Ascending aorta (tissue), 2 donors: ENCODE measurements at regions not wholly inside any gene's neighbourhood (a gene's known extent, or its start where the extent isn't known, plus 50 kb on each side); places are given as distances from the start of the nearest gene placed in this dataset.
"Not testable (repeated sequence)": the region's sequence is repeated elsewhere in the genome, so short reads cannot be mapped to it uniquely, and the experiment has no call there.

Source experiments
- DNase-seq, 2 donors: peaks; one replicate each; pipeline ENCODE4 v3.0.0-alpha.2; 2019; ENCODE audit warnings: low spot score in 2 of 2
- H3K27ac ChIP-seq, 2 donors: fragments of 200-600 bp; sonication (generic); one replicate each; pipeline ENCODE4 v1.5.1; 2016 to 2017; ENCODE audit warnings: mild to moderate bottlenecking in 1 of 2
- H3K27me3 ChIP-seq: fragments of 200-600 bp; sonication (generic); one replicate; pipeline ENCODE4 v1.5.1; 2017
- H3K36me3 ChIP-seq, 2 donors: fragments of 200-600 bp; sonication (generic); one replicate each; pipeline ENCODE4 v1.5.1; 2016
- H3K4me1 ChIP-seq, 2 donors: fragments of 200-600 bp; sonication (generic); one replicate each; pipeline ENCODE4 v1.5.1; 2016 to 2017; ENCODE audit warnings: mild to moderate bottlenecking in 1 of 2
- H3K4me3 ChIP-seq, 2 donors: fragments of 200-600 bp; sonication (generic); one replicate each; pipeline ENCODE4 v1.5.1; 2016 to 2017; ENCODE audit warnings: mild to moderate bottlenecking in 1 of 2
- H3K9me3 ChIP-seq, 2 donors: fragments of 200-600 bp; sonication (generic); one replicate each; pipeline ENCODE4 v1.5.1; 2016
- CTCF ChIP-seq, 3 experiments: fragments of 200-600 bp in 2 of 3; fragments of 450-650 bp in 1 of 3; sonication (generic) in 2 of 3; IDR thresholded peaks; one replicate each; pipeline ENCODE4 v1.5.1; 2016 to 2019; ENCODE audit warnings: antibody characterized with exemption in 3 of 3, mild to moderate bottlenecking in 1 of 3, moderate library complexity in 1 of 3
- intact Hi-C: fragments of 100-400 bp; cut with DNase I; formaldehyde crosslinking; loops from one replicate; pipeline ENCODE4 v1.15.1; 2023

GRCh38 chr2:87386063-87386560, 361.8 kb upstream of the PLGLB2 start:
- DNase-seq, intact Hi-C loops, H3K4me1 ChIP-seq, H3K27me3 ChIP-seq, H3K4me3 ChIP-seq, H3K36me3 ChIP-seq, H3K27ac ChIP-seq, H3K9me3 ChIP-seq: not testable (repeated sequence)

- H3K27ac ChIP-seq, H3K4me3 ChIP-seq, H3K4me1 ChIP-seq, H3K27me3 ChIP-seq, intact Hi-C loops, H3K9me3 ChIP-seq, H3K36me3 ChIP-seq: not testable (repeated sequence)
- DNase-seq, result peak in 1 of 2 donors; percentile 39
Observed at GRCh38 chr2:87395784-87396183, 352.1 kb upstream of the PLGLB2 start.

GRCh38 chr2:87396551-87397265, 351.2 kb upstream of the PLGLB2 start:
- H3K4me1 ChIP-seq, H3K36me3 ChIP-seq, H3K9me3 ChIP-seq, intact Hi-C loops, H3K27me3 ChIP-seq, H3K27ac ChIP-seq, H3K4me3 ChIP-seq: not testable (repeated sequence)
- peak in 1 of 2 donors; percentile 60 for DNase-seq

GRCh38 chr2:87397276-87398065, 350.4 kb upstream of the PLGLB2 start:
- H3K4me3 ChIP-seq, H3K27ac ChIP-seq, H3K4me1 ChIP-seq, intact Hi-C loops, H3K27me3 ChIP-seq, H3K36me3 ChIP-seq, H3K9me3 ChIP-seq: not testable (repeated sequence)
- peak in 1 of 2 donors; percentile 39 for DNase-seq

GRCh38 chr2:87398567-87399305, 349.2 kb upstream of the PLGLB2 start:
- intact Hi-C loops, H3K27me3 ChIP-seq, H3K4me1 ChIP-seq, H3K4me3 ChIP-seq, H3K36me3 ChIP-seq, H3K27ac ChIP-seq, H3K9me3 ChIP-seq: not testable (repeated sequence)
- DNase-seq, result peak in 1 of 2 donors; percentile 60

- Histone ChIP-seq H3K4me3 (no peak overlapping the region), H3K36me3 (no peaks in the 10 kb centered on the region), H3K4me1 (no peaks in the 10 kb centered on the region), H3K9me3 (peaks cover 0 to 4% of the 10 kb centered on the region in 2 donors), H3K27ac (no peak overlapping the region), H3K27me3 (no peaks in the 10 kb centered on the region)
- intact Hi-C loops, result no loop called here
- TF ChIP-seq CTCF (IDR thresholded peaks at IDR 0.05), result no peak
- DNase-seq, result peak in 1 of 2 donors; percentile 49
Observed at GRCh38 chr2:87401726-87402345, 346.1 kb upstream of the PLGLB2 start.

- H3K4me3 ChIP-seq, result no peak overlapping the region
- no peaks in the 10 kb centered on the region for H3K27me3 ChIP-seq
- DNase-seq, result peak in 1 of 2 donors; percentile 33
- TF ChIP-seq CTCF (IDR thresholded peaks at IDR 0.05), result no peak
- H3K36me3 ChIP-seq, result no peaks in the 10 kb centered on the region
- H3K9me3 ChIP-seq, result peaks cover 0 to 4% of the 10 kb centered on the region in 2 donors
- no peak overlapping the region for H3K27ac ChIP-seq
- H3K4me1 ChIP-seq, result no peaks in the 10 kb centered on the region
- intact Hi-C loops, result no loop called here
Observed at GRCh38 chr2:87403893-87404175, 344.1 kb upstream of the PLGLB2 start.

- H3K36me3 ChIP-seq, H3K4me3 ChIP-seq, H3K4me1 ChIP-seq, H3K27ac ChIP-seq, intact Hi-C loops, H3K27me3 ChIP-seq, H3K9me3 ChIP-seq: not testable (repeated sequence)
- DNase-seq, result peak in 1 of 2 donors; percentile 46
Observed at GRCh38 chr2:87404411-87405255, 343.3 kb upstream of the PLGLB2 start.

GRCh38 chr2:87405531-87406216, 342.2 kb upstream of the PLGLB2 start:
- H3K4me3 ChIP-seq, H3K27me3 ChIP-seq, H3K27ac ChIP-seq, H3K36me3 ChIP-seq, H3K4me1 ChIP-seq, H3K9me3 ChIP-seq, intact Hi-C loops: not testable (repeated sequence)
- DNase-seq, result peak in 1 of 2 donors; percentile 51

GRCh38 chr2:87406406-87407175, 341.3 kb upstream of the PLGLB2 start:
- H3K9me3 ChIP-seq, H3K36me3 ChIP-seq, H3K27me3 ChIP-seq, H3K4me3 ChIP-seq, H3K4me1 ChIP-seq, intact Hi-C loops, H3K27ac ChIP-seq: not testable (repeated sequence)
- DNase-seq, result peak in 1 of 2 donors; percentile 61
